ENCODE measurements at regions not wholly inside any gene's neighbourhood (a gene's known extent, or its start where the extent isn't known, plus 50 kb on each side); places are given as distances from the start of the nearest gene placed in this dataset.

- H3K4me1 ChIP-seq (ENCODE audit: control insufficient read depth, insufficient read depth, low read length): peaks cover 18% of the 10 kb centered on the region
- Mint-ChIP-seq H3K27ac (peak overlapping the region; percentile 82 to 93), H3K36me3 (no peaks in the 10 kb centered on the region), H3K9me3 (no peaks in the 10 kb centered on the region), H3K4me3 (peak overlapping the region; percentile 37), H3K27me3 (ENCODE audit: low read depth in 2 of 2) (peaks cover 0 to 2% of the 10 kb centered on the region in 2 donors), H3K4me1 (peaks cover 21 to 41% of the 10 kb centered on the region in 2 donors)
- no peak for DNase-seq
- H3K9me3 ChIP-seq (ENCODE audit: control insufficient read depth, insufficient read depth, low read length): no peaks in the 10 kb centered on the region
- peak; percentile 32 to 46 (median 42) for ATAC-seq
- H3K27me3 ChIP-seq (ENCODE audit: control insufficient read depth, insufficient read depth, low read length): no peaks in the 10 kb centered on the region
- no peak overlapping the region for H3K4me3 ChIP-seq (ENCODE audit: low read length)
- H3K36me3 ChIP-seq (ENCODE audit: control insufficient read depth, insufficient read depth, low read length): no peaks in the 10 kb centered on the region
- 76% methylated on average over 6 of the region's 6 CpGs for WGBS (ENCODE audit: insufficient coverage)
- intact Hi-C loops (cut with micrococcal nuclease): loop anchor here (1.0 kb wide), 2 partner anchors 39 to 71 kb away; no protein-coding TSS in a partner anchor
- peak overlapping the region; percentile 75 for H3K27ac ChIP-seq (ENCODE audit: low read length)
- TF ChIP-seq CTCF (IDR thresholded peaks at IDR 0.05): no peak
Measured at GRCh38 chr9:107213080-107213479, 70.0 kb upstream of the RAD23B start.

GRCh38 chr9:107213561-107214028, 69.5 kb upstream of the RAD23B start:
- ATAC-seq (peak; percentile 93 to 99 (median 95)), DNase-seq (peak; percentile 43 to 53)
- H3K27ac Mint-ChIP-seq: peak overlapping the region; percentile 82 to 93
- no peaks in the 10 kb centered on the region for H3K36me3 Mint-ChIP-seq
- peaks cover 0 to 2% of the 10 kb centered on the region in 2 donors for H3K27me3 Mint-ChIP-seq (ENCODE audit: low read depth in 2 of 2)
- Histone ChIP-seq H3K36me3 (ENCODE audit: control insufficient read depth, insufficient read depth, low read length) (no peaks in the 10 kb centered on the region), H3K4me1 (ENCODE audit: control insufficient read depth, insufficient read depth, low read length) (peaks cover 18% of the 10 kb centered on the region), H3K27ac (ENCODE audit: low read length) (peak overlapping the region; percentile 75), H3K27me3 (ENCODE audit: control insufficient read depth, insufficient read depth, low read length) (no peaks in the 10 kb centered on the region), H3K4me3 (ENCODE audit: low read length) (no peak overlapping the region), H3K9me3 (ENCODE audit: control insufficient read depth, insufficient read depth, low read length) (no peaks in the 10 kb centered on the region)
- intact Hi-C loops (cut with micrococcal nuclease): loop anchor here (1.0 kb wide), 2 partner anchors 39 to 71 kb away; no protein-coding TSS in a partner anchor
- no peak for TF ChIP-seq CTCF (IDR thresholded peaks at IDR 0.05)
- H3K4me1 Mint-ChIP-seq: peaks cover 22 to 41% of the 10 kb centered on the region in 2 donors
- no peaks in the 10 kb centered on the region for H3K9me3 Mint-ChIP-seq
- WGBS (ENCODE audit: insufficient coverage): 35% methylated on average over 6 of the region's 6 CpGs
- peak overlapping the region; percentile 37 for H3K4me3 Mint-ChIP-seq

GRCh38 chr9:107214381-107214780, 68.7 kb upstream of the RAD23B start:
- Histone ChIP-seq H3K27me3 (ENCODE audit: control insufficient read depth, insufficient read depth, low read length) (no peaks in the 10 kb centered on the region), H3K27ac (ENCODE audit: low read length) (no peak overlapping the region), H3K36me3 (ENCODE audit: control insufficient read depth, insufficient read depth, low read length) (no peaks in the 10 kb centered on the region), H3K4me3 (ENCODE audit: low read length) (no peak overlapping the region), H3K9me3 (ENCODE audit: control insufficient read depth, insufficient read depth, low read length) (no peaks in the 10 kb centered on the region), H3K4me1 (ENCODE audit: control insufficient read depth, insufficient read depth, low read length) (peaks cover 18% of the 10 kb centered on the region)
- intact Hi-C loops (cut with micrococcal nuclease): no loop called here
- H3K36me3 Mint-ChIP-seq: no peaks in the 10 kb centered on the region
- peak overlapping the region; percentile 31 to 93 for H3K27ac Mint-ChIP-seq
- H3K9me3 Mint-ChIP-seq: no peaks in the 10 kb centered on the region
- peaks cover 0 to 2% of the 10 kb centered on the region in 2 donors for H3K27me3 Mint-ChIP-seq (ENCODE audit: low read depth in 2 of 2)
- H3K4me3 Mint-ChIP-seq: no peak overlapping the region
- ATAC-seq: no peak
- WGBS (ENCODE audit: insufficient coverage): 96% methylated on average over 2 of the region's 3 CpGs
- TF ChIP-seq CTCF (IDR thresholded peaks at IDR 0.05): no peak
- H3K4me1 Mint-ChIP-seq: peaks cover 27 to 46% of the 10 kb centered on the region in 2 donors
- no peak for DNase-seq

GRCh38 chr9:107214915-107215314, 68.2 kb upstream of the RAD23B start:
- no peak for TF ChIP-seq CTCF (IDR thresholded peaks at IDR 0.05)
- ATAC-seq (no peak), DNase-seq (no peak)
- no peaks in the 10 kb centered on the region for H3K9me3 Mint-ChIP-seq
- H3K27ac ChIP-seq (ENCODE audit: low read length): no peak overlapping the region
- no peaks in the 10 kb centered on the region for H3K9me3 ChIP-seq (ENCODE audit: control insufficient read depth, insufficient read depth, low read length)
- intact Hi-C loops (cut with micrococcal nuclease): no loop called here
- 95% methylated on average over 2 of the region's 2 CpGs for WGBS (ENCODE audit: insufficient coverage)
- H3K36me3 ChIP-seq (ENCODE audit: control insufficient read depth, insufficient read depth, low read length): no peaks in the 10 kb centered on the region
- peaks cover 27 to 46% of the 10 kb centered on the region in 2 donors for H3K4me1 Mint-ChIP-seq
- no peak overlapping the region for H3K4me3 Mint-ChIP-seq
- no peaks in the 10 kb centered on the region for H3K36me3 Mint-ChIP-seq
- peak overlapping the region; percentile 31 to 67 for H3K27ac Mint-ChIP-seq
- no peaks in the 10 kb centered on the region for H3K27me3 ChIP-seq (ENCODE audit: control insufficient read depth, insufficient read depth, low read length)
- H3K4me3 ChIP-seq (ENCODE audit: low read length): no peak overlapping the region
- H3K27me3 Mint-ChIP-seq (ENCODE audit: low read depth in 2 of 2): peaks cover 0 to under 1% of the 10 kb centered on the region in 2 donors
- H3K4me1 ChIP-seq (ENCODE audit: control insufficient read depth, insufficient read depth, low read length): peaks cover 18% of the 10 kb centered on the region
